ENCODE measurements at regions not wholly inside any gene's neighbourhood (a gene's known extent, or its start where the extent isn't known, plus 50 kb on each side); places are given as distances from the start of the nearest gene placed in this dataset.

DNA sequence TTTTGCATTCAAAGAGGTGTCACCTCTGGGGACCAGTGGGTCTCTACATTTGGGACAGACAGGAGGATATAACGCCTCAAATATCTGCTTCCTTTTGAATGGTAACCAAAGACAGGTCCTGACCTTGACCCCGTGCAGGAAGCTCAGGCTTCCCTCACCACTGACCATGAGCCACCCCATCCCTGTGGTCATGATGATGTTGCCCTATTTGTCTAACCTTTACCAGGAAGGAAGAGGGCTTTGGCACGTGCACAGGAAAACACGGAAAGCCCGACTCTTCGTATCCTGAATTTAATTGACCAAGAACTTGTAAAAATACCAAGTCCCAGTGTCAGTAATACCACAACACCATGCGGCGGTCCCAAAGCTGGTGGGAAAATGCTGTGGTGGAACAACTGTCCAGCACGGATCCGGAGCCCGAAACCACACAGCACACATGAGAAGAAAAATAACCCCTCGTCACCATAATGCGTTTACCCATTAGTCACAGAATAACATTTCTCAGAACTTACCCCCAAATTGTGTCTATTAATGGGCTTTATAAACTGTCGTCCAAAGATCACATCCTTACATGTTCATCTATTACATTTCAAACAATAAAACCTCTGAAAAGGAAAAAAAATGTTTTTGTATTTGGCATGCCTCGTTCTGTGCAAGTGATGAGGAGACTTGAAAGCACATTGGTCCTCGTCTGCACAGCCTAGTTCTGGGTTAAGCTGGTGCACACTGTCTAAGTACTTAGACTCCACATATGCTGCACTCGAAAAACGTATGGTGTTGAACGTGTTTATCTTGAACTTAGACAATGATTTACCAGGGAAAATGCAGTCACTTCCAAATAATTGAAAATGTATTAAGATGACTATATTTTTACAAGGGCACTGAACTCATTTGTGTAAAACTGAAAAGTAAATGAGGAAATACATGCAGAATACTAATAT lies 118.9 kb upstream of the IGF1R start:
- no peak for TF ChIP-seq EP300 (IDR thresholded peaks at IDR 0.05)
- TF ChIP-seq, protein P1, sequence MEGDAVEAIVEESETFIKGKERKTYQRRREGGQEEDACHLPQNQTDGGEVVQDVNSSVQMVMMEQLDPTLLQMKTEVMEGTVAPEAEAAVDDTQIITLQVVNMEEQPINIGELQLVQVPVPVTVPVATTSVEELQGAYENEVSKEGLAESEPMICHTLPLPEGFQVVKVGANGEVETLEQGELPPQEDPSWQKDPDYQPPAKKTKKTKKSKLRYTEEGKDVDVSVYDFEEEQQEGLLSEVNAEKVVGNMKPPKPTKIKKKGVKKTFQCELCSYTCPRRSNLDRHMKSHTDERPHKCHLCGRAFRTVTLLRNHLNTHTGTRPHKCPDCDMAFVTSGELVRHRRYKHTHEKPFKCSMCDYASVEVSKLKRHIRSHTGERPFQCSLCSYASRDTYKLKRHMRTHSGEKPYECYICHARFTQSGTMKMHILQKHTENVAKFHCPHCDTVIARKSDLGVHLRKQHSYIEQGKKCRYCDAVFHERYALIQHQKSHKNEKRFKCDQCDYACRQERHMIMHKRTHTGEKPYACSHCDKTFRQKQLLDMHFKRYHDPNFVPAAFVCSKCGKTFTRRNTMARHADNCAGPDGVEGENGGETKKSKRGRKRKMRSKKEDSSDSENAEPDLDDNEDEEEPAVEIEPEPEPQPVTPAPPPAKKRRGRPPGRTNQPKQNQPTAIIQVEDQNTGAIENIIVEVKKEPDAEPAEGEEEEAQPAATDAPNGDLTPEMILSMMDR (IDR thresholded peaks at IDR 0.05) = no peak
- TF ChIP-seq POLR2A (IDR thresholded peaks at IDR 0.05) = no peak
- no peak for TF ChIP-seq POLR2AphosphoS5 (IDR thresholded peaks at IDR 0.05)

Measured in gastroesophageal sphincter (tissue), 3 donors.